Activated CD4-positive, alpha-beta T cell treated with anti-CD3 and anti-CD28 coated beads for 36 hours (primary cell): ENCODE measurements at regions not wholly inside any gene's neighbourhood (a gene's known extent, or its start where the extent isn't known, plus 50 kb on each side); places are given as distances from the start of the nearest gene placed in this dataset.
"Not testable (repeated sequence)": the region's sequence is repeated elsewhere in the genome, so short reads cannot be mapped to it uniquely, and the experiment has no call there.

Source experiments
- ATAC-seq: fragments of 200-7000 bp; cut with Tn5 transposase; one replicate; pipeline ENCODE4 v1.10.0; 2021; ENCODE audit warnings: mild to moderate bottlenecking, moderate library complexity
- CTCF ChIA-PET: fragments of 350-600 bp; sonication (Branson Sonifier 250); formaldehyde crosslinking; loops from one replicate; lab custom pipeline; 2021; ENCODE audit warnings: antibody characterized with exemption; lab: Charles Lee
- POLR2A ChIA-PET: fragments of 350-600 bp; sonication (Branson Sonifier 250); formaldehyde crosslinking; loops from one replicate; lab custom pipeline; 2021; ENCODE audit warnings: antibody characterized with exemption, inconsistent platforms; lab: Charles Lee
- DNase-seq: peaks from one replicate; pipeline ENCODE4 v3.0.0-alpha.2; 2020
- H3K27ac Mint-ChIP-seq: one replicate; pipeline ENCODE4 v1.8.0; 2021; ENCODE audit warnings: mixed read lengths
- H3K27me3 Mint-ChIP-seq: one replicate; pipeline ENCODE4 v1.8.0; 2021; ENCODE audit warnings: mixed read lengths
- H3K36me3 Mint-ChIP-seq: one replicate; pipeline ENCODE4 v1.8.0; 2021; ENCODE audit warnings: low read depth, mixed read lengths
- H3K4me1 Mint-ChIP-seq: one replicate; pipeline ENCODE4 v1.8.0; 2021; ENCODE audit warnings: mixed read lengths
- H3K4me3 Mint-ChIP-seq: one replicate; pipeline ENCODE4 v1.8.0; 2021; ENCODE audit warnings: mild to moderate bottlenecking, moderate library complexity, mixed read lengths
- H3K9me3 Mint-ChIP-seq: one replicate; pipeline ENCODE4 v1.8.0; 2021; ENCODE audit warnings: low read depth, mixed read lengths
- intact Hi-C, 2 experiments: fragments of 100-400 bp; cut with DNase I in 1 of 2; cut with micrococcal nuclease in 1 of 2; formaldehyde crosslinking; loops; one replicate each; pipeline versions ENCODE4 v1.14.2 to v1.15.1; 2022 to 2024; cut with DNase I, micrococcal nuclease

DNA sequence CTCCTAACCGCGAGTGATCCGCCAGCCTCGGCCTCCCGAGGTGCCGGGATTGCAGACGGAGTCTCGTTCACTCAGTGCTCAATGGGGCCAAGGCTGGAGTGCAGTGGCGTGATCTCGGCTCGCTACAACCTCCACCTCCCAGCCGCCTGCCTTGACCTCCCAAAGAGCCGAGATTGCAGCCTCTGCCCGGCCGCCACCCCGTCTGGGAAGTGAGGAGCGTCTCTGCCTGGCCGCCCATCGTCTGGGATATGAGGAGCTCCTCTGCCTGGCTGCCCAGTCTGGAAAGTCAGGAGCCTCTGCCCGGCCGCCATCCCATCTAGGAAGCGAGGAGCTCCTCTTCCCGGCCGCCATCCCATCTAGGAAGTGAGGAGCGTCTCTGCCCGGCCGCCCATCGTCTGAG, 58.8 kb upstream of the ANKRD30BL start:
- CTCF ChIA-PET, H3K27ac Mint-ChIP-seq, intact Hi-C loops, H3K4me3 Mint-ChIP-seq, H3K4me1 Mint-ChIP-seq, H3K9me3 Mint-ChIP-seq, DNase-seq, POLR2A ChIA-PET, H3K36me3 Mint-ChIP-seq, ATAC-seq, H3K27me3 Mint-ChIP-seq: not testable (repeated sequence)

DNA sequence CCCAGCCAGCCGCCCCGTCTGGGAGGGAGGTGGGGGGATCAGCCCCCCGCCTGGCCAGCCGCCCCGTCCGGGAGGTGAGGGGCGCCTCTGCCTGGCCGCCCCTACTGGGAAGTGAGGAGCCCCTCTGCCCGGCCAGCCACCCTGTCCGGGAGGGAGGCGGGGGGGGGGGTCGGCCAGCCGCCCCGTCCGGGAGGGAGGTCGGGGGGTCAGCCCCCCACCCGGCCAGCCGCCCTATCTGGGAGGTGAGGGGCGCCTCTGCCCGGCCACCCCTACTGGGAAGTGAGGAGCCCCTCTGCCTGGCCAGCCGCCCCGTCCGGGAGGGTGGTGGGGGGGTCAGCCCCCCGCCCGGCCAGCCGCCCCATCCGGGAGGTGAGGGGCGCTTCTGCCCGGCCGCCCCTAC, 60.1 kb upstream of the ANKRD30BL start:
- ATAC-seq, H3K4me1 Mint-ChIP-seq, DNase-seq, H3K9me3 Mint-ChIP-seq, H3K27me3 Mint-ChIP-seq, H3K4me3 Mint-ChIP-seq, CTCF ChIA-PET, intact Hi-C loops, POLR2A ChIA-PET, H3K36me3 Mint-ChIP-seq, H3K27ac Mint-ChIP-seq: not testable (repeated sequence)

DNA sequence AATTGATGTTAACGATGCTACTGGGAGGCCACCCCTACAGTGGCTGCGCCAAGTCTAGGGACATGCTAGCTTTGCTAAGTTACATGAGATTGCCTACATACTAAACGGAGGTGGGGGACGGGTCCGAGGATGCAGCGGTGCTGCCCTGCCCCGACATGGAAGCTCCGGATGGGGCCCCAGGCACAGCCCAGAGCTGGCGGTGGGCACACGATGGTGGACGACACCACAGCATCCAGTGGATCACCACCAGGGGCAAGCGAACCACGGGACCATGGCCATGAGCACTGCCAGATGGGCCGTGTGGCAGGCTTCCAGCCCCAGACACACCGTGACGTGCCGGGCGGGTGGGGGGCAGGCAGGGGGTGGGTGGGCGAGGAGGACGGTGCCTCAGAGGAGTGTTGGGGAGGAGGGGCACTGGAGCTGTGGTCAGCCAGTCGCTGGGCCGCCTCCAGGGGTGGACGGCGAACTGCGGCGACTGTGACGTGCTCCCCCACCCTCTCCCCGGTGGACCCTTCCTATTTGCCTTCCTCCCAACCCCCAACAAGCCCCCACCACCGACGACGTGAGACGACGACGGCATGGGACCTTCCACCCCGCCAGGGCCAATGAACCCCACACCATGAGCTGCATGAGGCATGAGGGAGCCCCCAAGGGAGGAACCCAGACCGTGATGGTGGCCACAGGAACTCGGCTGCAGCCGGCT, 90.6 kb upstream of the ANKRD30BL start:
- DNase-seq = no peak
- Mint-ChIP-seq H3K4me1 (no peaks in the 10 kb centered on the region), H3K27me3 (peaks cover 13% of the 10 kb centered on the region), H3K36me3 (peaks cover 2% of the 10 kb centered on the region), H3K4me3 (no peak overlapping the region), H3K9me3 (peaks cover 11% of the 10 kb centered on the region), H3K27ac (no peak overlapping the region)
- ChIA-PET CTCF (no interaction called here), POLR2A (no interaction called here)
- intact Hi-C loops = no loop called here
- ATAC-seq = no peak

DNA sequence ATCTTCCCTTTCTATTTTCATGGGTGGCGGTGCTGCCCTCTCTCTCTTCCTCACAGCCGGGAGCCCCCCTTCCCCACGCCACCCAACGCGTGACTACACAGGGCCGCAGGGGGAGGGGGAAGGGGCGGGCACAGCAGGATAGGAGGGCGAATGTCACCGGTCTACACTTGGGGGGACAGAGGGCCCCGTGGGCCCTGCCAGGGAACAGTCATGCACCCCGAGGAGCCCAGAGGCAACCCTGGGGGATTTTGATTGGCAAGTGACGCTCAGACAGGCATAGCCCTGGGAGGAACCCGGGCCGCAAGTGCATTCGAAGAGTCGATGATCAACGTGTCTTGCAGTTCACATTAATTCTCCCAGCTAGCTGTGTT, 91.1 kb upstream of the ANKRD30BL start:
- ChIA-PET CTCF (no interaction called here), POLR2A (no interaction called here)
- H3K27ac Mint-ChIP-seq = no peak overlapping the region
- DNase-seq (no peak), ATAC-seq (no peak)
- H3K4me1 Mint-ChIP-seq = no peaks in the 10 kb centered on the region
- H3K36me3 Mint-ChIP-seq = peaks cover 2% of the 10 kb centered on the region
- H3K9me3 Mint-ChIP-seq = peaks cover 11% of the 10 kb centered on the region
- H3K27me3 Mint-ChIP-seq = peaks cover 13% of the 10 kb centered on the region
- intact Hi-C loops = no loop called here
- no peak overlapping the region for H3K4me3 Mint-ChIP-seq

DNA sequence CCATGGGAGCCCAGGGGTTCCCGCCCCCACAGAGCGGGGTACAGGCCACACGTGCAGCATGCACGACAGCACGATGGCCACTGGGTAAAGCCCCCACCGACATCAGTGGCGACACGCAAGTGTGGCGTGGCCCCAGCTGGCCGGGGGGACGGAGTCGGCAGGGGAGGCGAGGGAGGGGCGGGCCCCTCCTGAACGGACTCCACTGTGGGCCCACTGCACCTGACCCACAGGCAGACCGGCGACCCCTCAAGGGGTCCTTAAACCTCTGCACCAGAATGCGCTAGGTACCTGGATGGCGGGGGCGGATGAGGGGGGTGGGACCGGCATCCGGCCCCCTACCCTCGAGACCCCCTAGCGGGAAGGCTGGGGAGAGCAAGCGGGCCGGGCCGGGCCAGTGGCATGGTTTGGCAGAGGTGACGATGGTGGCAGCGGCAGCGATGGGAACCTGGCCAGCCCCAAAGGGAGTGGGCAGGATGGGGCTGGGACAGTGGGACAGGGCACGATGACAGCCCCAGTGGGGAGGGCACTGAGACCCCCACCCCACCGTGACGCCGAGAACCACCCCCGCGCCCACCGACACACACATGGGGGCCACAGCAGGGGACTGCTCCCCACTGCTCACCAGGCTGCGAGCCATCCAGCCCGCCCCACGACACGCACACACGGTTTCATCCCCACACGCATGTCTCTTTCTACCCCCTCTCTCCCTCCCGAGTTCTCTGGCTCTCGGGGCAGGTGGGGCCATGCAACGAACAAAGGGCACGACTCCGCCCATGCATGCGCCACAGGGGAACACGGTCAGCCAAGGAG, 91.9 kb upstream of the ANKRD30BL start:
- H3K4me1 Mint-ChIP-seq = no peaks in the 10 kb centered on the region
- intact Hi-C loops = no loop called here
- DNase-seq (no peak), ATAC-seq (no peak)
- no peak overlapping the region for H3K4me3 Mint-ChIP-seq
- no peak overlapping the region for H3K27ac Mint-ChIP-seq
- peaks cover 2% of the 10 kb centered on the region for H3K36me3 Mint-ChIP-seq
- POLR2A ChIA-PET = no interaction called here
- CTCF ChIA-PET = no interaction called here
- peaks cover 13% of the 10 kb centered on the region for H3K27me3 Mint-ChIP-seq
- peaks cover 11% of the 10 kb centered on the region for H3K9me3 Mint-ChIP-seq

DNA sequence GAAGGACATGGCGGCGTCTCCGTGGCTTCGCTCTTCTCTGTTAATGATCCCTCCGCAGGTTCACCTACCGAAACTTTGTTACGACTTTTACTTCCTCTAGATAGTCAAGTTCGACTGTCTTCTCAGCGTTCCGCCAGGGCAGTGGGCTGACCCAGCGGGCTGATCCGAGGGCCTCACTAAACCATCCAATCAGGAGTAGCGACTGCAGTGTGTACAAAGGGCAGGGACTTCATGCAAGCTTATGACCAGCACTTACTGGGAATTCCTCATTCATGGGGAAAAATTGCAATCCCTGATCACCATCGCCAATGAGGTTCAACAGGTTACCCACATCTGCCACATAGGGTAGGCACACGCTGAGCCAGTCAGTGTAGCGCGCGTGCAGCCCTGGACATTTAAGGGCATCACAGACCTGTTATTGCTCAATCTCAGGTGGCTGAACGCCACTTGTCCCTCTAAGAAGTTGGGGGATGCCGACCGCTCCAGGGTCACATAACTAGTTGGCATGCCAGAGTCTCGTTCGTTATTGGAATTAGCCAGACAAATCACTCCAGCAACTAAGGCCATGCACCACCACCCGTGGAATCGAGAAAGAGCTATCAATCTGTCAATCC, 92.7 kb upstream of the ANKRD30BL start:
- H3K9me3 Mint-ChIP-seq = peaks cover 11% of the 10 kb centered on the region
- H3K36me3 Mint-ChIP-seq, ATAC-seq, intact Hi-C loops, POLR2A ChIA-PET, DNase-seq, H3K4me1 Mint-ChIP-seq, H3K27ac Mint-ChIP-seq, CTCF ChIA-PET, H3K4me3 Mint-ChIP-seq: not testable (repeated sequence)
- peaks cover 17% of the 10 kb centered on the region for H3K27me3 Mint-ChIP-seq

DNA sequence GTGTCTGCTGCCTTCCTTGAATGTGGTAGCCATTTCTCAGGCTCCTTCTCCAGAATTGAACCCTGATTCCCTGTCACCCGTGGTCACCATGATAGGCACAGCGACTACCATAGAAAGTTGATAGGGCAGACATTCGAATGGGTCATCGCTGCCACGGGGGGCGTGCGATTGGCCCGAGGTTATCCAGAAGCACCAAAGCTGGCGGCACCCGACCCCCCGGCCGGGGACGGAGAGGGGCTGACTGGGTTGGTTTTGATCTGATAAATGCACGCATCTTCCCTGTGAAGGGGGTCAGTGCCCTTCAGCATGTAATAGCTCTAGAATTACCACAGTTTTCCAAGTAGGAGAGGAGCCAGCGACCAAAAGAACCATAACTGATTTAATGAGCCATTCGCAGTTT, 94.0 kb upstream of the ANKRD30BL start:
- DNase-seq = no peak
- Mint-ChIP-seq H3K4me3 (no peak overlapping the region), H3K4me1 (no peaks in the 10 kb centered on the region), H3K27me3 (peaks cover 17% of the 10 kb centered on the region), H3K36me3 (no peaks in the 10 kb centered on the region), H3K9me3 (peaks cover 6% of the 10 kb centered on the region), H3K27ac (no peak overlapping the region)
- ChIA-PET CTCF (no interaction called here), POLR2A (no interaction called here)
- no peak for ATAC-seq
- intact Hi-C loops = no loop called here

DNA sequence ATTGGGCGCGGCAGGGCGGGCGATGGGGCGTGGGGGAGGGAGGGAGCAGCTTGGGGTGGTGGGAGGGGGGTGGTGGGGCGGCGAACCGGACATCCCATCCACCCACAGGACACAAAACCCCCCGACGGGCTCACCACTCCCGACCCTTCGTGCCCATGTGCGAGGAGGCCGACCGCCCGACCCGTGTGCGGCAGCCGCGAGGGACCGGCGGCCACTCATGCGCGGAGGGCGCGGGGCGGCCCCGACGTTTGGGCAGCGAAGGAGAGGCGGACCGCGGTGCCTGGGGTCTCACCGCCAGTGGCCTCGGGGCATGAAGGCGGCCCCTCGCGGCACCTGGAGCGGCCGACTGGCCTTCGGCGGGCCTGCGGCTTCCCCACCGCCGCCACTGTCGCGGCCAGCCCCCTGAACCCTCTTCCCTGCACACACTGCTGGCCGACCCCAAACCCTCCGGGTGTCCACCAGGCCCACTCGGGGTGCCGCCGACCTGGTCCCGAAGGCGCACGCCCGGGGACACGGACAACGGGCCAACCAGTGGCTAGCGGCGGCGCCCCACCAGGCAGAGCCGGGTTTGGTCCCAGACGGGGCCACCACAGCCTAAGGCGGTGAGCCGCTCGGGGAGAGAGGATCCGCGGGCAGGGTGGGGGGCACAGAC, 94.6 kb upstream of the ANKRD30BL start:
- Mint-ChIP-seq H3K36me3 (no peaks in the 10 kb centered on the region), H3K9me3 (peaks cover 6% of the 10 kb centered on the region), H3K27me3 (peaks cover 17% of the 10 kb centered on the region), H3K4me1 (no peaks in the 10 kb centered on the region), H3K27ac (no peak overlapping the region), H3K4me3 (no peak overlapping the region)
- ATAC-seq (no peak), DNase-seq (no peak)
- intact Hi-C loops = no loop called here
- POLR2A ChIA-PET = no interaction called here
- CTCF ChIA-PET = no interaction called here

DNA sequence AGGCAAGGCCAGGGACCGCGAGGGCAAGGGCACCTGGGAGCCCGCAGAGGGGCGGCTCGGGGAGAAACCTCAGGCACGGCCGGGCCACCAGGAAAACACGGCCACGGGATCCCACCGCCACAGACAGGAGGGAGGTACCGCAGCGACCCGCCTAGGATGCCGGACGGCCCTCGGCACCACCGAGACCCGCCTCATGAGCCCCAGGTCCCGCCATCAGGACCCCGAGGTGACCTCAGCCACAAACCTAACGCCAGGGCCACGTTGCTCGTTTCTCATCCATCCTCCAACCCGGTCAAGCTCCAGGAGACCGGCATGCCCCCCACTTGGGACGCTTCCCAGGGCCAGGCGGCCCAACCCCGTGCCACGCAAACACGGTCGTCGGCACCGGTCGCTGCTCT, 95.2 kb upstream of the ANKRD30BL start:
- H3K9me3 Mint-ChIP-seq, intact Hi-C loops, DNase-seq, H3K27ac Mint-ChIP-seq, H3K36me3 Mint-ChIP-seq, CTCF ChIA-PET, H3K4me3 Mint-ChIP-seq, ATAC-seq, POLR2A ChIA-PET, H3K4me1 Mint-ChIP-seq: not testable (repeated sequence)
- peaks cover 17% of the 10 kb centered on the region for H3K27me3 Mint-ChIP-seq

DNA sequence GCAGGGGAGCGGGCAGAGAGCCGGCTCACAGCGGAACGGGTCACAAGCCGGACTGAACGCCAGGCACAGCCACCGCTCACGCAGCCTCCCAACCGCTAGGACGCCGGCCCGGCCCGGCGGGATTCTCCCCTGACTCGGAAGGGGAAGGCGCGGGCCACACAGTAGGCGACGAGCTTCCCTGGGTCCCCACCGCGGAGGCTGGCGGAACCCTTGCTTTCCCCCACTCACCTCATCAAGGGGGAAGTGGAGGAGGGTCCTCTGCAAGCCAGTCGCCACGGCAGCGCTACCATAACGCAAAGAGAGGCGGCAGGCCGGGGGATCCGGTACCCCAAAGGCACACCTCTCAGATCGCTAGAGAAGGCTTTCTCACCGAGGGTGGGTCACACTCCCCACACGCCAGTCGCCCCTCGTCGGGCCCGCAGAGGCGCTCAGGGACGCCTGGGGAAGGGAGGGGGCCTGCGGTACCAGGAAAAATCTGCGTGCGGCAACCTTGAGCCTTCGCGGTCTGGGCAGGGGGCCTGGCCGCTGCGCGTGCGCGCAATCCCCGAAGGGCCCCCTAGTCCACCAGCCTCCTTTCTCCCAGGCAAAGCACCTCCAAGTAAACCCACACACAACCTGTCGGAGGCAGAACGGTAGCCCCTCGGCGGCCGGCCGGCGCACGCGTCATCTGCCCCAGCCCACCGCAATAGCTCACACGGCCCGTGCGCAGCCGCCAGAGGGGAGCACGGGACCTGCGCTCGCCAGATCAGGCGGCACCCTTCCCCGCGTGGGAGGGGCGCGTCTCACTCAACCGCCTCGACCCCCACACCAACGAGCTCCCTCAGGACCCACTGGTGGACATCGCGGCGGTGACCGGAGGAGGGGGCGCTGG, 95.8 kb upstream of the ANKRD30BL start:
- peaks cover 17% of the 10 kb centered on the region for H3K27me3 Mint-ChIP-seq
- CTCF ChIA-PET, H3K9me3 Mint-ChIP-seq, POLR2A ChIA-PET, H3K4me3 Mint-ChIP-seq, ATAC-seq, H3K4me1 Mint-ChIP-seq, DNase-seq, H3K36me3 Mint-ChIP-seq, H3K27ac Mint-ChIP-seq, intact Hi-C loops: not testable (repeated sequence)

DNA sequence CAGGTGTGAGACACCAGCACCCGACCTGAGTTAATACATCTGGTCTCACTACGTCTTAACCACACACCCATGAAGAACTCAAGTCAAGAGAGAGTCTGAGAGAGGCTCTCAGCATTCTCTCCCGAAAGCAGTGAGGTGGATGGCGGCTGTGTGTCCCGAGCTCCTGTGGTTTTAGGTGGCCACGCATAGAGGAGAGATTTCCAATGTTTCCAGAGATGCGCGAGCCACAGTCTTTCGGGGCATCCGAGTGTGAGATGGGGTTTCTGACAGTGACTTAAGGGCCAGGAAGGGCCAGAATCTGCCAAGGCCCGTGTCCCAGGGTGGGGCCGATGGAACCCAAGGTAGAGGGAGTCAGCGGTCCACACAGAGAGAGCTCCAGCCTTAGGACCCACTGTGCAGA, 97.5 kb upstream of the ANKRD30BL start:
- H3K9me3 Mint-ChIP-seq, H3K27ac Mint-ChIP-seq, H3K4me1 Mint-ChIP-seq, H3K4me3 Mint-ChIP-seq, CTCF ChIA-PET, H3K36me3 Mint-ChIP-seq, POLR2A ChIA-PET, DNase-seq, ATAC-seq, intact Hi-C loops: not testable (repeated sequence)
- peaks cover 16% of the 10 kb centered on the region for H3K27me3 Mint-ChIP-seq
